Skin of body (tissue), 1 donor: ENCODE measurements at regions not wholly inside any gene's neighbourhood (a gene's known extent, or its start where the extent isn't known, plus 50 kb on each side); places are given as distances from the start of the nearest gene placed in this dataset.
A peak's percentile ranks its signal among the peaks of the same experiment; 100 is the strongest.

Source experiments
- DNase-seq: peaks from one replicate; lab custom pipeline; 2025; lab: John Stamatoyannopoulos, UW

DNA sequence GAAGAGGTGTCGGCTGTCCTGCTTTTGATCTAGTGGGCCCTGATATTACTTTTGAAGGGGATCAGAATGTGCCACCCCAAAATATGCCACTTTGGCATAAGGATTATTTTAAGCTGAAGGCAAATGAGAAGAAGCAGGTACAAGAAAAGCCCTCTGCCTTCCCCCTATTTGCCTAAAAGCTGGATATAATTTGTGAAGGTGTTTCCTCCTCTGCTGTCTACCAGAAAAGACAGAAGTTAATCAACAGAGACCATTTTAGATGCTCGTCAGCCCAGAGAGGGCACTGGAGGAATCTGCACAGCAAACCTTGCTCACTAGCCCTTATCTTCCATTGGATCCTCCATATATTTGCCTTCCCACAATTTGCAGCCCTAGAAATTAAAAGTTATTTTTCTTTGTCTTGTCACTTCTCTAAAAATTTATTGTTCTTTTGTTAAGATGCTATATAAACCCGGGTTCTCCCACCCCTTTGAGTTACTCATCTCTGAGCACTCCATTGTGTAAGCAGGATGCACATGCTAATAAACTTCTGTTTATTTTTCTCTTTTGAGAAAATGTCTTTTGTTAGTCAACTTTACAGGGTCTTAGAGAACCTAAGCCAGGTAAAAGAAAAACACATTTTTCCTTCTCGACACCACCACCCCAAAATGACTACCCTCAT is 163.2 kb upstream of the SLC1A4 start:
- DNase-seq: no peak

DNA sequence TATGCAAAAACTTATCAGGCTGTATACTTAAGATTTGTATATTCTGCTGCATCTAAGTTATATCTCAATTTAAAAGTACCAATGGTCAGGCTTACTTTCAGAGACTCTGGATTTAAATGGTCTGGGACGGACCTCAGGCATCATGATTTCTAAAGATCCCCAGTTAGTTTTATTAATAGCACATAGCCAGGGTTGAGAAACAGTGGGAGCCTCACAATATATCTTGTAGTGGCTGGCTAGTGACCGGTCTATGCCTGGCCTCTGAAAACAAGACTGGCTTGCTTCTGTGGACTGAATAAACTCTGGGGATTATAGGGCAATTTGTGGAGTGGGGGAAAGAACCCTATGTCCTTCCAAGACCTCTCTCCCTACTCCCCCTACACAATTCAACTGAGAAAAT is 162.5 kb upstream of the SLC1A4 start:
- DNase-seq: no peak

DNA sequence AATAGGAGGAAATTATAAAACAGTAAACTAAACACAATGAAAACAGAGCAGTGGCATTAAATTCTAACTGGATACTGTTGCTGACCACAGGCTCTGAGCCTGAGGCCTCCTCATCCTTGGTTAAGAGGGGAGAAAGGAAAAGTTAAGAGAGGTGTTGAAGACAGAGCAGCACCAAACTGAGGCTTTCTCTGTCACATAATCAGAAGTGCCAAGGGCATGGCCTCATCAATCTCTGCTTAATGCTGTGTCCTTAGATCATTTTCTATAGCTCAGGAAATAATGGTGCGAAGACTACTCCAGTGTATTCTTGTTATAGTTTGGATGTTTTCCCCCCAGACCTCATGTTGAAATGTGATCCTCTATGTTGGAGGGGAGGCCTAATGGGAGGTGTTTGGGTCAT is 160.9 kb upstream of the SLC1A4 start:
- no peak for DNase-seq

DNA sequence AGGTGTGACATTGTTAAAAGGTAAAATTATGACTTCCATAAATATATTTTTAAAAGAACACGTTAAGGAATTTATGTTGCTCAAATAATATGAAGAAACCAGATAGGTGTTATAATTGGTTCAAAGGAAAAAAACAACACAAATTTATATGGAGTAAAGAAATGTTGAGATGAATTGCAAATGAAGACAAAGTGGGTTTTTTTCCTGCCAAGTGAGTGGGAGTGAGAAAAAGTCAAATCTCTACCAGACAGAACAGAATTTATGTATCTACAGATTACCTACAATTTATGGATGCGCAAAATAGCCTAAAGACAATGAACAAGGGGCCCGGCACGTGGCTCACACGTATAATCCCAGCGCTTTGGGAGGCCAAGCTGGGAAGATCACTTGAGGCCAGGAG is 159.7 kb upstream of the SLC1A4 start:
- no peak for DNase-seq

DNA sequence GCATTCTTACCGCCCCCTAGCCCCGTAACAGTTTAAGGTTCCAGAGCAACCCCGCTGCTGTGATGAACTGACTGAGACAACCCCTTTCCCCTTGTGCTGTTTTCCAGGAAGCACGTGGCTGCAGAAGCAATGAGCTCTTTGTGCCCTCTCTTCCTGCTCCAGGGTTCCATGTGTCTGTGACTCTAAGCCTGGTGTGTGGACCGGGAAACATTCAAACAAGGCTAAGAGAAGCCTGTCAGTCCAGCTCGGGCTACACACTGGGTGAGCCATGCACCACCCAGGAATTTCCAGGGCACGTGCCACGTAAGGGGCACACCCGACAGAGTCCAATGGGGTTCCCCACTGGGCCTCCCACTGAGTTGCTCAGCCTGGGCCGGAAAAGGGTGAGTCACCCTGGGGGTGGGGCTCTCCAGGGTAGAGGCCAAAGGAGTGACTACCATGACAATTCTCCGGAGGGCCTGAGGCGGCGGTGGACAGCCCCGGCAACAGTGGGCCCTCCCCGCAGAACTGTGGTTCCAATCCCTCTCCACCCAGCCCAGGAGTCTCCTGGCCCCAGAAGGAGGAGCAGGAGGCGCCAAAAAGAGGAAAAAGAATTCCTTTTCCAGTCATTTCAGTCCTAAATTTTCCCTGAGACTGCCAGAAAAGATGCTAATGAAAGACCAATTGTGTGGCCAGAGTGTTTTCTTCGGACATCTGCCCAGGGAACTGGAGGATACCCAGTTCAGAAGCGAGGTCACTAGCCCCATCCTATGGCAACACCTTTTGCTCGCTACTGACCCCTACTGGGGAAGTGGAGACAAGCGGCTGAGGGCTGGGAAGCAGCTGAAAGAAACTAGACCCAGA is 157.8 kb upstream of the SLC1A4 start:
- peak; percentile 39 for DNase-seq

DNA sequence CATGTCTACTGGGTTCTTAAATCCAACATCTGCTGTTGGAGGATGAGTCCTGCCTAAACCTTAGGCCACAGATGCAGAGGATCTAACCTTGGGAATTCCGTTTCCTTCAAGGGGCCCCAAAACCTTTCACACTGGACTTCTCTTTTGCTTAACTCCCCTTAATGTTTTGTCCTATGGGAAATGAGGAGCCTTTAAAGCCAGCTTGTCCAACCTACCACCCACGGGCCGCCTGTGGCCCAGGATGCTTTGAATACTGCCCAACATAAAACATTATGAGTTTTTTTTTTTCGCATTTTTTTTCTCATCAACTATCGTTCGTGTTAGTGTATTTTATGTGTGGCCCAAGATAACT is 157.2 kb upstream of the SLC1A4 start:
- no peak for DNase-seq

DNA sequence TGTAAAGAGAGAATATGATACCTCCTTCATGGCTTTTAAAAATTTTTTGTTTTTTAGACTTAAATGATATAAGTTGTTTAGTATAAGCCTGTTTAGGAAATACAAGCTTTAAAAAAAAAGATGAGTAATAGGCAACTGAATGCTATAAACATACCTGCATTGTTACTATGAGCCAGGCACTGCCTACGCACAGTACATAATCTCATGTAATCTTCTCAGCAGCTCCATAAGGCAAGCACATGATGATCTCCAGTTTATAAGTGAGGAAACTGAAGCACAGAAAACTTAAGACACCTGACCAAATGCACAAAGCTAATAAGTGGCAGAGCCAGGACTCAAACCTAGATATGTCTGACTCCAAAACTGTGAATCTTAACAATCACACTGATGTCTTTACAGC is 156.3 kb upstream of the SLC1A4 start:
- no peak for DNase-seq

DNA sequence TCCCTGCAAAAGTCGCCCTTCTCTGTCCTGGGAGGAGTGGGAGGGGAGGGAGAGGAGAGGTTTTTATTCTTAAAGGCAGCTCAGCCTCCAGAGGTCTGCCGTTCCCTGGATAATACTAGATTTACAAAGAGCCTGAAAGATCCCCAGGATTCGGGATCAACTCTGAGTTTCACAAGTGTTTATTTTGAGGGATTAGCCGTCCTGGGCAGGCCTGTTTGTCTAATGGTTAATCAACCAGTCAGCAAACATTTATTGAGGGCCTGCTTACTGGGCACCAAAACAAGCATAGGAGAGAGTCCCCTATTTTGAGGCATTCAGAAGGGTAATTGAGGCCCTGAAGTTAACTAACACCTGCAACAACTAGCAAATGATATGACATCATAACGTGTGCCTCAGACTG is 152.6 kb upstream of the SLC1A4 start:
- DNase-seq: no peak

DNA sequence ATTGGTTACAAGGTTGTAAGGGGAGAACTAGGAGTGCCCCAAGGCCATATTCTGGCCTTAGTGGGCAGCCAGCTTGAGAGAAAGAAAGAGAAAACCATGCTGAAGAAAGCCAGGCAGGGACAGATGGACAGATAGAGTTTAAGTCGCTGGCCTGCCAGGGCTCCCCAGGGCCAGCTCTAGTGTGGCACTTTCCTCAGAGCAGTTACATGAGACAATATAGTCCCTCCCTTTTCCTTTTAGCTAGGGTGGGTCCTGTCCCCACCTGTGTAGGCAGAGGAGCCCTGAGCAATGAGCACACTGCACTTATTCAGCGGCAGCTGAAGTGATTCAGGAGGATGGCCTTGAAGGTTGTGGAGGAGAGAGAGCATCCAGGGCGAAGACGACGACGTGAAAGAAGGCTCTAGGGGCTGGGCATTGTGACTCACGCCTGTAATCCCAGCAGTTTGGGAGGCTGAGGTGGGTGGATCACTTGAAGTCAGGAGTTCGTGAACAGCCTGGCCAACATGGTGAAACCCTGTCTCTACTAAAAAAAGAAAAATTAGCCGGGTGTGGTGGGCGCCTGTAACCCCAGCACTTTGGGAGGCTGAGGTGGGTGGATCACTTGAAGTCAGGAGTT is 152.0 kb upstream of the SLC1A4 start:
- no peak for DNase-seq

DNA sequence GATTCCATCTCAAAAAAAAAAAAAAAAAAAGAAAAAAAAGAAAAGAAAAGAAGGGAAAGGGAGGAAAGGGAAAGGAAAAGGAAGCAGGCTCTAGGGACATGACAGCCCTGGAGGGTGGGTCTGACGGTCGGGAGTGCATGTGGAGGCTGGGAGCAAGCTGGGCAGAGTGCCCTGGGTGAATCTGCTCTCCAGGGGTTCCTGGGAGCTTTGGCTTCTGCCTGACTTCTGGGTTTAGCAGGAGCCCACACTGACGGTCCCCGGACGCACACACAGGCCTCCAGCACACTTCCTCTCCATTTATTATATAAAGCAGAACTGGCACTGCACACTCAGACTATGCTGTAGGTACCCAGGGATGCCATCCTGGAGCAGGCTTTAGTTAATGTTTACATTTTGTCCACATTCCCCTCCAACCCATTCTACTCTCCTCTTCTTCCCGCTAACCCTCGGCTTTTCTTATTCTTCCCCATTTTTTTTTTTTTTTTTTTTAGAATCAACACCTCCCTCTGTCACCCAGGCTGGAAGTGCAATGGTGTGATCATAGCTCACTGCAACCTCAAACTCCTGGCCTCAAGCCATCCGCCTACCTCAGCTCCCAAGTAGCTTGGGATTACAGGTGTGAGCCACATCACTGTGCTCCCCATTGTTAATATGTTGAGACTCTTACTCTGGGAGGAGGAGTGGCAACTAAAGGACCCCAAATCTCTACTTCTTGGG is 151.1 kb upstream of the SLC1A4 start:
- DNase-seq: peak; percentile 5

DNA sequence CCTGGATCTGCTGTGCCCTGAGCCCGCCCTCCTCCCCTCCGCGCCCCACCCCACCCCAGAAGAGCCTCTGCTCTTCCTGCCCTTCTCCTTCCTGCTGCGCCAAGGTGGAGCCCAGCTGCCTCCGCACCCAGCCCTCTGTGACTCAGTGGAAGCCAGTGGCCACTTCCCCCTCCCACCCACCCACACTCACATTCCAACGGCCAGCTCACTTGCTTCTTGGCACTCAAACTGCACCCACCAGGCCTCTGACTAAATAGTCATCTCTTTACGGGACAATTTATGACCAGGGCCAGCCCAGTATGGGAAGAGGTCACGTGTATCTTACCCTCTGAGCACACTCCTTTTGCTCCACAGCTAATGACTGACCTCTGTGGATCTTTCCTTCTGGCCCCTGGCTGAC is 150.4 kb upstream of the SLC1A4 start:
- no peak for DNase-seq

DNA sequence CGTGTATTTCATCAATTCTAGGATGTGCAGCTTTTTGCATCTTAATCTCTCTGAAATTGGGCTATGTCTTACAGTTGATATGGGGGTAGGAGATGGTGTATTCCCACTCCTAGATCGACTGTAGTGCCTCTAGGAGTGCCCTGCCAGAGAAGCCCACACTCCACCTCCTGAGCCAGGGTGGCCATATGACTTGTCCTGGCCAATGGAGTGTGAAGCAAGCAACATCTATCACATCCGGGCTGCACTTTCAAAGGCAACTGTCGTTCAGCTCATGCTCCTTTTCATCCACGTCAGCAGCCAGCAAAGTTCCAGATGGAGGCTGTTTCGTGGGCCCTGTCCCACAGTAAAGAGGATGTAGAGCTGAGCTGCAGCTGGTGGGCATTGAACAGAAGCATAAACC is 149.4 kb upstream of the SLC1A4 start:
- DNase-seq: no peak

DNA sequence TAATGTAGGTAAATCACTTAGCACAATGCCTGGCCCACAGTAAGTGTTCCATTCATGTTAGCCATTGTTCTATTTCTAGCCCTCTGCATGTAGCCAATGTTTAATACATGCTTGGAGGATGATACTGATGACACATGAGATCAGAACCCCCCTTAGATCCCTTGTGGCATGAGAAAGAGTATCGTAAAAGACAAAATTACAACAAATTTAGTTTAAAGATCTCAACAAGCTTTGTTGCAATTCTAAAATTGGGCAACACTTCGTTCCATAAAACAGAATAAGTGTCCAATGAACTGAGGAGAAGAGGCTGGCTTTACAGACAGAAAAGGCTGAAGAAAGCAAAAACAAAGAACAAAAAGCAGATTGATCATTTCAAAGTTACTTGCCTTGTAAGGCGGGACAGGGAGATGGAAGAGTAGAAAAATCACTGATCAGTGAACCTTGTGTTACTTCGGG is 148.7 kb upstream of the SLC1A4 start:
- DNase-seq: no peak

DNA sequence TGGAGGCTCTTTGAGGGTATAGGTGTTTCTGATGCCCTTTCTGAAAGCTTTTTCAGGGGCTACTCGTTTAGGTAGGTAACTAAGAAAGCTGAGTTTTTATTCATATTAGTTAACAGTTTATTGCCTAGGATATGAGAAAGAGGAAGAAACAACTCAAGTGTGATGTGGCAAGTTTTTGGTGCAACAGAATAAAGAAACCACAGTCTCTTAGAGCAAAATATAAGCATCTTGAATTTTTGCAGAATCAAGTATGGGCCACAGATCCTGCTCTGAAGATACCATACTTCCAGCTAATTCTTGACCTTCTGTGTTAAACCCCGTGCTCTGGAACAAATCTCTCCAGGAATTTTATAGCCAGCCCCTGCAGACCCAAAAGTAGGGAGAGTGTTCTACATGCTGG is 147.7 kb upstream of the SLC1A4 start:
- DNase-seq: no peak

DNA sequence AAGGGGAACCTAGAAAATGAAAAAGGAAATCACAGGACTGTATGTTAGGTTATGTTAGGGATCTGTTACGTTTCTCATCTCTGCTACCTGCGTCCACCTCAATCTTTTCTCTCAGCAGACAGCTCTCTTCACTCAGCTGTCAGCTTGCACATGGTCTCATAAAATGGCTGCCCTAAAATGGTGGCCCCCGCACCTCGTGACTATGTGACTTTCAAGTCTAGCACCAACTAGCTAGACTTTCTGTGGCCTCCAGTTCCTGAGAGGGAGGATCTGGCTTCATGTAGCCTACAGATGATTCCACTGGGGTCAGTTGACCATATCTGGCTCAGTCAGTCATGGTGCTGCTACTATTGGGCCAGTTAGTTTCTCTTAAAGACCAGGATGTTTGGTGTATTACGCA is 147.2 kb upstream of the SLC1A4 start:
- no peak for DNase-seq

DNA sequence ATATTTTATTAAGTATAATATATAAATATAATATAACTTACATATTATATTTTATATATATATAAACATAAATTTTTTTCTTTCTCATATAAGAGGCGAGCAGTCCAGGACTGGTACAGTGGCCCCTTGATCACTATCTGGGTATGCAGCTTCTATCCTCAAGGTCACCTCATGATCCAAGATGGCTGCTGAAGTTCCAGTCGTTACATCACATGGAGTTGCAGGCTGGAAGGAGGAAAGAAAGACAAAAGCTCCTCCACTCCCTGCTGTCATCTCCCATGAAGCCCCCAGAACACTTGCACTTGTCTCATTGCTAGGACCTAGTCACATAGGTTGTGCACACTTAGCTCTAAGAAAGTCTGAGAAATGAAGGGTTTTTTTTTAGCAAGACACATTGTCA is 145.1 kb upstream of the SLC1A4 start:
- no peak for DNase-seq

DNA sequence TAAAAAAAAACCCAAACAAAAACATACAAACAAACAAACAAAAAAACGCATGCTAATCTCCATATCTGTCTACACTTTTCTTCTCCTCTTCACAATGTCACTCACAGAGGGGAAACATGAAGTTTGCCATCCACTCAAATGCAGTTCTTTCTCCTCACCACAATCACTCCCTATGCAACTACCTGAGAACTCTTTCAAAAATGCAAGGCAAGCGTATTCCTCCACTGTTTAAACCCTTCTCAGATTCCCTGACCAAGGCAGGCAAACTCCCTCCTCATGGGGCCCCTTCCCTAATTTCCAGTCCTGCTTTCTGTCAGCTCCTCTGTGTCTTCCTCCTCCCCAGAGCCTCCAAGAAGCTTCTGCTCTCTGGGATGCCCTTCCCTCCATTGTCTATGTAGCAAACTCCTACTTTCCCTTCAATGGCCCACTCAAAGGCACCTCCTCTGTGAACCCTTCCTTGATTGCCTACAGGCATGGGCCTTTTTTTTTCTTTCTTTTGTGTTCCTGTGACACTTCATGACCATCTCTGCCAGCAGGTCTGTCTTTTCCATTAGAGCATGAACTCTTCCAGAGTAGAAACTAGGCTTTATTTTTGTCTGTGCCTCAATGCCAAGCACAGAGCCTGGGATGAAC is 143.8 kb upstream of the SLC1A4 start:
- no peak for DNase-seq

DNA sequence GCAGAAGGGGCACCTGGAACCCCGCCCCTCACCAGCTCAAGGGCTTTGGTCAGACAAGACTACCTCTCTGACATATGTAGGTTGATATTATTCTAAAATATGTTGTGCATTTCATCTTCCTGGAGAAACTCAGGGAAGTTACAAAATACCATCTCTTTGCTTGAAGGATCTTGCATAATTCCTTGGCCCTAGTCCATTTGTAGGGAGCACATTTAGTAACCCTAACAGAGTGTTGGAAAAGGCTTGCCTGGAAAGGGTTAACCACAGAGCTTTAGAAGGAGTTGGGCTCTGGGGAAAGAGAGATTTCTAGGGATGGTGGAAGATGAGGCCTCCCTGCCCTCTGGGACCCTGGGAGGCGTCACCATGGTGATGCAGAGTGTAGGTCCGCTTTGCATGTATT is 143.0 kb upstream of the SLC1A4 start:
- no peak for DNase-seq

DNA sequence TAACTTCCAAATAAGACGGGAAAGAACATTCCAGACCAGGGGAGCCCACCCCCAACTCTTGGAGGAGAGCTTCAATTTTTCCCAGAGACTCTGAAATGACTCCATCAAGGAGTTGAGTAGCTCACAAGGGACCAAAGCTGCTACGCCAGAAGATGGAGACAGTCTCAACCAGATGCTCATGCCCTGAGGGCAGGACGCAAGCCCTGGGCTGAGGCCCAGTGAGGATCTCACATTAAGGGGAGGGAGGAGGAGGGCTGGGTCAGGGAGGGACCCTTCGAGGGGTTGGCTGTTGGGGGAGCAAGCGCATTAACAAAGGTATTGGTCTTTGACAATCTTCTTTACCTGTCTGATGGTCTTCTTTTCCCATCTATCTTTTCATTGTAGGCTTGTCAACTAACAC is 141.3 kb upstream of the SLC1A4 start:
- DNase-seq: no peak

DNA sequence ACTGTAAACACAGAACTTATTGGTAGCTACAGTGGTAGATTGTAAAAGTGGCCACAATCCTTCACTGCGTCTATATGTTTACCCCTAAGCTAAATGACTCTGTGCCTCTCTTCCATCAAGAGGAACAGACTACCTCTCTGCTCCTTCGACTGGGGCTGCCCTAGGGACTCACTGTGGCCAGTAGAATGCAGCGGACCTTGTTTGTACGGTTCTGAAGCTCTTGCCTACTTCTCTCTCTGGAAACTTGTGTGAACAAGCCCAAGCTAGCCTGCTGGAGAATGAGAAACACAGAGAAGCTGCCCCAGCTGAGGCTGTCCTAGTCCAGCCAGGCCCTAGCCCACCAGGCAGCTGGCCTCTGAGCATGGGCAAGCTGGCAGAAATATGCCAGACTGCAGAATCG is 140.8 kb upstream of the SLC1A4 start:
- no peak for DNase-seq

DNA sequence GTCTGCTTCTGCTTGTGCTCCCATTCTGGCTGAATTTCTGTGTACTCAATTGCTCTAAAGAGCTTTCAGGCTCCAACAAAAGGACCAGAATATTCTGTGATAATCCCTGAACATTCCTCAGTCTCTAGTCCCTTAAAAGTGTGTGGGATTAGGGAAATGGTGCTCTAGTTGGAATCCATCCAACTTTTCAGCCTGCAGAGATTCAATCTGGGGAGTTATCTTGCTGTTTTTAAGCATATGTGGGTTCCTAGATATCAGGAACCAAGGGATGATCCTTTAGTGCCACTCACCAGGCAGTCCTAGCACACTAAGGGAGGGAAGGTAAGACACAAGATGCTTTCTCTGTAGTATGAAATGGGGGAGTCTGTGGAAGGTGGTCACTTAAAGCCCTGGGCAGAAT is 140.3 kb upstream of the SLC1A4 start:
- DNase-seq: no peak

DNA sequence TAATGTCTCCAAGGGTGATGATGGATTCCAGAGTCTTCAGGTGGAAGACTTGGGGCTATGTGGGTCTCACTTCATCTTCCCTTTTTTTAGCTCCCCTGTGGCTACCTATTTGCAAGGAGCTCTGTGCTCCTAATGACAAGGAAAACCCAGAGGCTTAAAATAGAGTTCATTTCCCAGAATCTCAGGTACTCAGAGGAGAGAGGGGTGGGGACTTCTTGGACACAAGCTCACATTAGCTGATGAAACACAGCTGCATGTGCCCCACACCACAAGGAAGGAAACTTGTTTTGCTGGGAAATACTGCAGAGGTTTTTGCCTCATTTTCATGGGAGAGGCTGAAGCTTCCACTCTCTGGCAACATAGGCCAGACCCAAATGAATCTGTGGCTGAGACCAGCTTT is 138.6 kb upstream of the SLC1A4 start:
- DNase-seq: no peak
